Keratinocyte (primary cell): ENCODE measurements at regions not wholly inside any gene's neighbourhood (a gene's known extent, or its start where the extent isn't known, plus 50 kb on each side); places are given as distances from the start of the nearest gene placed in this dataset.

ENCODE experiments used
- DNase-seq: peaks from one replicate; pipeline ENCODE4 v3.0.0-alpha.2; 2011; ENCODE audit warnings: low read depth, missing footprints, low spot score
- FAIRE-seq: peaks from 2 replicates; lab custom pipeline; 2011; peaks lifted over from hg19 to GRCh38; lab: Jason Lieb, UNC
- H2AFZ ChIP-seq: 2 replicates; pipeline ENCODE4 v1.6.0; 2012; ENCODE audit warnings: low read length, control low read depth, inconsistent platforms; ENCODE audit not compliant: control insufficient read depth
- H3K27ac ChIP-seq: 2 replicates; pipeline ENCODE4 v1.5.1; 2011; ENCODE audit warnings: low read length; ENCODE audit not compliant: control insufficient read depth, insufficient read depth
- H3K27me3 ChIP-seq: 3 replicates; pipeline ENCODE4 v1.6.0; 2011; ENCODE audit warnings: low read length; ENCODE audit not compliant: control insufficient read depth, insufficient read depth; ENCODE audit errors: extremely low read depth
- H3K36me3 ChIP-seq, 2 experiments: 2 replicates in 1 of 2; 3 replicates in 1 of 2; pipeline ENCODE4 v1.5.1; 2011; ENCODE audit warnings: low read length in 2 of 2, mild to moderate bottlenecking in 1 of 2; ENCODE audit not compliant: control insufficient read depth in 2 of 2, insufficient read depth in 2 of 2; ENCODE audit errors: extremely low read depth in 1 of 2
- H3K4me1 ChIP-seq: 3 replicates; pipeline ENCODE4 v1.5.1; 2011; ENCODE audit warnings: low read length; ENCODE audit not compliant: control insufficient read depth, insufficient read depth; ENCODE audit errors: extremely low read depth
- H3K4me2 ChIP-seq: 3 replicates; pipeline ENCODE4 v1.6.0; 2011; ENCODE audit warnings: low read depth, low read length; ENCODE audit not compliant: control insufficient read depth, insufficient read depth; ENCODE audit errors: extremely low read depth
- H3K4me3 ChIP-seq, 3 experiments: fragments of 200-600 bp in 1 of 3; sonication (generic) in 1 of 3; 2 replicates in 2 of 3; 3 replicates in 1 of 3; pipeline ENCODE4 v1.5.1; 2011 to 2016; ENCODE audit warnings: low read length in 3 of 3, mild to moderate bottlenecking in 3 of 3, control low read depth in 2 of 3, inconsistent platforms in 1 of 3, low read depth in 1 of 3, mixed read lengths in 1 of 3, mixed run types in 1 of 3, moderate library complexity in 1 of 3; ENCODE audit not compliant: control insufficient read depth in 2 of 3, insufficient read depth in 2 of 3; ENCODE audit errors: extremely low read depth in 1 of 3
- H3K79me2 ChIP-seq: 2 replicates; pipeline ENCODE4 v1.6.0; 2012; ENCODE audit warnings: low read length; ENCODE audit not compliant: control insufficient read depth, insufficient read depth
- H3K9ac ChIP-seq: 3 replicates; pipeline ENCODE4 v1.6.0; 2011; ENCODE audit warnings: low read length; ENCODE audit not compliant: control insufficient read depth, insufficient read depth; ENCODE audit errors: extremely low read depth
- H3K9me1 ChIP-seq: 3 replicates; pipeline ENCODE4 v1.6.0; 2011; ENCODE audit warnings: low read length; ENCODE audit not compliant: control insufficient read depth, insufficient read depth; ENCODE audit errors: extremely low read depth
- H3K9me3 ChIP-seq: 2 replicates; pipeline ENCODE4 v1.5.1; 2012; ENCODE audit warnings: low read depth, low read length; ENCODE audit not compliant: control insufficient read depth
- H4K20me1 ChIP-seq: 3 replicates; pipeline ENCODE4 v1.6.0; 2011; ENCODE audit warnings: low read length; ENCODE audit not compliant: control insufficient read depth, insufficient read depth; ENCODE audit errors: extremely low read depth
- EZH2 ChIP-seq: IDR thresholded peaks from one replicate; pipeline ENCODE4 v1.6.1; 2012; ENCODE audit warnings: inconsistent platforms, mild to moderate bottlenecking, low read length, moderate library complexity
- dilution Hi-C: fragments of 300-500 bp; cut with MboI; formaldehyde crosslinking; loops from one replicate; pipeline ENCODE4 v1.7.0; 2020; ENCODE audit warnings: low sequenced_read_pairs; ENCODE audit not compliant: extremely low pct_ligation_motif_present
- TF ChIP-seq, protein P1 (sequence below), 3 experiments: IDR thresholded peaks in 1 of 3; conservative IDR thresholded peaks in 1 of 3; optimal IDR thresholded peaks in 1 of 3; 2 replicates in 2 of 3; 3 replicates in 1 of 3; pipeline versions ENCODE3 to v1.5.1; 2011; ENCODE audit warnings: low read length in 3 of 3, mild to moderate bottlenecking in 3 of 3, moderate library complexity in 2 of 3, control low read depth in 1 of 3, inconsistent platforms in 1 of 3; ENCODE audit not compliant: insufficient read depth in 2 of 3; ENCODE audit errors: extremely low read depth in 1 of 3

DNA sequence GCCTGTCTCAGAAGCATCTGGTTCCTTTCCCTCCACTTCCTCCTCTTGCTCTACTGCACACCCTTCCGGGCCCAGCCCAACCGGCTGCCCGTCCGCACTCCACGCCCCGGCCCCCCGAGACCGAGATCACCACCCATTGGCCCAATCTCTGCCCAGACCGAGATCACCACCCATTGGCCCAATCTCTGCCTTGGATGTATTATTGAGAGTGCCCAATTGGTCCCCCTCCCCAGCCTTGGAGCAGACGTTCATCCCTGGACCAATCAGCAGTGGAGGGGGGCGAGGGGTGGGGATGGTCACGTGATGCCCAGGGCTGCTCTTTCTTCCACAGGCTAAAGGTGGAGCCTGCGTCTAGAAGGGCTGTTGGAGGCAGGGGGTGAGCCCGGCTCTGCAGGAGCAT is 75.6 kb upstream of the TMEM132C start:
- Histone ChIP-seq H3K4me1 (no peaks in the 10 kb centered on the region), H2AFZ (no peak overlapping the region), H3K9me3 (peaks cover 10% of the 10 kb centered on the region), H3K27me3 (no peaks in the 10 kb centered on the region), H3K9me1 (no peaks in the 10 kb centered on the region), H3K9ac (no peak overlapping the region), H3K79me2 (no peaks in the 10 kb centered on the region), H3K36me3 (no peaks in the 10 kb centered on the region), H3K27ac (no peak overlapping the region), H3K4me3 (no peak overlapping the region), H4K20me1 (no peaks in the 10 kb centered on the region), H3K4me2 (no peak overlapping the region)
- FAIRE-seq (no peak), DNase-seq (no peak)
- TF ChIP-seq, protein P1, sequence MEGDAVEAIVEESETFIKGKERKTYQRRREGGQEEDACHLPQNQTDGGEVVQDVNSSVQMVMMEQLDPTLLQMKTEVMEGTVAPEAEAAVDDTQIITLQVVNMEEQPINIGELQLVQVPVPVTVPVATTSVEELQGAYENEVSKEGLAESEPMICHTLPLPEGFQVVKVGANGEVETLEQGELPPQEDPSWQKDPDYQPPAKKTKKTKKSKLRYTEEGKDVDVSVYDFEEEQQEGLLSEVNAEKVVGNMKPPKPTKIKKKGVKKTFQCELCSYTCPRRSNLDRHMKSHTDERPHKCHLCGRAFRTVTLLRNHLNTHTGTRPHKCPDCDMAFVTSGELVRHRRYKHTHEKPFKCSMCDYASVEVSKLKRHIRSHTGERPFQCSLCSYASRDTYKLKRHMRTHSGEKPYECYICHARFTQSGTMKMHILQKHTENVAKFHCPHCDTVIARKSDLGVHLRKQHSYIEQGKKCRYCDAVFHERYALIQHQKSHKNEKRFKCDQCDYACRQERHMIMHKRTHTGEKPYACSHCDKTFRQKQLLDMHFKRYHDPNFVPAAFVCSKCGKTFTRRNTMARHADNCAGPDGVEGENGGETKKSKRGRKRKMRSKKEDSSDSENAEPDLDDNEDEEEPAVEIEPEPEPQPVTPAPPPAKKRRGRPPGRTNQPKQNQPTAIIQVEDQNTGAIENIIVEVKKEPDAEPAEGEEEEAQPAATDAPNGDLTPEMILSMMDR (optimal IDR thresholded peaks at IDR 0.05 in 1 of 3, IDR thresholded peaks at IDR 0.05 in 1 of 3, conservative IDR thresholded peaks at IDR 0.05 in 1 of 3; ENCODE audit: extremely low read depth in 1 of 3, insufficient read depth in 2 of 3, low read length in 3 of 3): no peak
- no peak for TF ChIP-seq EZH2
- dilution Hi-C loops: no loop called here

DNA sequence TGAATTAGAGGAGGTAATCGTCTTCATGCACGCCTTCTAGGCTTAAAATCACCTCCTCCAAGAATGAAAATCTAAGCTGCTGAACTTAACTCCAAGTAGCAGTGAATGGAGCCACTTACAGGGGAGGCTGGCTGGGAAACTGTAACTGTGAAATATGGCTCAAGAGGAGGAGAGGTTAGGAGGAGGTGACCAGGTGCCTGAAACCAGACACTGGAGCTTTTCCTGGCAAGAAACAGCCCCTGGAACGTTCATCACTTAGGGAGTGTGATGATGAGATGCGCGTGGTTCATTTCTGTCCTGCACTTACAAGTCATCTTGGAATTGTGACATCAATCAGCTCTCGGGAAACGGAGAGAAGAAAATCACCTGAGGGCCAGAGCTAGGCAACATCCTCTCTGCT is 62.3 kb upstream of the TMEM132C start:
- Histone ChIP-seq H3K27ac (no peak overlapping the region), H3K27me3 (no peaks in the 10 kb centered on the region), H4K20me1 (no peaks in the 10 kb centered on the region), H3K36me3 (no peaks in the 10 kb centered on the region), H3K4me1 (no peaks in the 10 kb centered on the region), H3K9me1 (no peaks in the 10 kb centered on the region), H3K4me2 (no peak overlapping the region), H3K9me3 (peaks cover 7% of the 10 kb centered on the region), H2AFZ (no peak overlapping the region), H3K79me2 (no peaks in the 10 kb centered on the region), H3K9ac (no peak overlapping the region), H3K4me3 (no peak overlapping the region)
- DNase-seq (no peak), FAIRE-seq (no peak)
- dilution Hi-C loops: no loop called here
- TF ChIP-seq, protein P1 (optimal IDR thresholded peaks at IDR 0.05 in 1 of 3, IDR thresholded peaks at IDR 0.05 in 1 of 3, conservative IDR thresholded peaks at IDR 0.05 in 1 of 3; ENCODE audit: extremely low read depth in 1 of 3, insufficient read depth in 2 of 3, low read length in 3 of 3): no peak
- TF ChIP-seq EZH2: no peak
